Uterus (tissue), 3 donors: ENCODE measurements at regions not wholly inside any gene's neighbourhood (a gene's known extent, or its start where the extent isn't known, plus 50 kb on each side); places are given as distances from the start of the nearest gene placed in this dataset.

Experiments
- DNase-seq, 2 donors: peaks; one replicate each; pipeline ENCODE4 v3.0.0-alpha.2; 2019 to 2020
- H3K27ac ChIP-seq, 2 donors: fragments of 200-600 bp; sonication (generic); 1 replicate in 1 of 2; 2 replicates in 1 of 2; pipeline ENCODE4 v1.5.1; 2016 to 2018
- H3K27me3 ChIP-seq, 2 donors: fragments of 200-600 bp; sonication (generic); one replicate each; pipeline ENCODE4 v1.5.1; 2018 to 2019; ENCODE audit warnings: control low read depth in 1 of 2
- H3K36me3 ChIP-seq, 2 donors: fragments of 200-600 bp; sonication (generic); one replicate each; pipeline ENCODE4 v1.5.1; 2019; ENCODE audit warnings: control low read depth in 1 of 2
- H3K4me1 ChIP-seq, 2 donors: fragments of 200-600 bp; sonication (generic); one replicate each; pipeline ENCODE4 v1.5.1; 2018 to 2019; ENCODE audit warnings: control low read depth in 1 of 2
- H3K4me3 ChIP-seq, 2 donors: fragments of 200-600 bp; sonication (generic); 1 replicate in 1 of 2; 2 replicates in 1 of 2; pipeline ENCODE4 v1.5.1; 2018 to 2019; ENCODE audit warnings: mild to moderate bottlenecking in 1 of 2
- H3K9me3 ChIP-seq, 2 donors: fragments of 200-600 bp; sonication (generic); one replicate each; pipeline ENCODE4 v1.5.1; 2019; ENCODE audit warnings: control low read depth in 1 of 2
- POLR2A ChIP-seq, 2 donors: fragments of 450-650 bp; IDR thresholded peaks; one replicate each; pipeline ENCODE4 v1.6.1; 2016; ENCODE audit warnings: antibody characterized with exemption in 2 of 2, mild to moderate bottlenecking in 1 of 2, moderate library complexity in 1 of 2
- intact Hi-C: fragments of 100-400 bp; cut with DNase I; formaldehyde crosslinking; loops from one replicate; pipeline ENCODE4 v1.15.1; 2023; ENCODE audit warnings: low total_unique reads
- TF ChIP-seq, protein P1 (sequence below), 4 experiments: fragments of 200-600 bp in 2 of 4; fragments of 450-650 bp in 2 of 4; sonication (generic) in 2 of 4; IDR thresholded peaks; one replicate each; pipeline ENCODE4 v1.5.1; 2016 to 2019; ENCODE audit warnings: antibody characterized with exemption in 4 of 4, mild to moderate bottlenecking in 2 of 4, moderate library complexity in 1 of 4
- donor health status: DM: yes; HTN: yes; CAD: no.

GRCh38 chr12:66045506-66045905 lies 85.0 kb downstream of the LLPH start:
- intact Hi-C loops = no loop called here
- Histone ChIP-seq H3K4me1 (no peaks in the 10 kb centered on the region), H3K4me3 (no peak overlapping the region), H3K27me3 (no peaks in the 10 kb centered on the region), H3K27ac (no peak overlapping the region), H3K9me3 (no peaks in the 10 kb centered on the region), H3K36me3 (no peaks in the 10 kb centered on the region)
- DNase-seq = no peak
- TF ChIP-seq POLR2A (IDR thresholded peaks at IDR 0.05) = no peak
- TF ChIP-seq, protein P1, sequence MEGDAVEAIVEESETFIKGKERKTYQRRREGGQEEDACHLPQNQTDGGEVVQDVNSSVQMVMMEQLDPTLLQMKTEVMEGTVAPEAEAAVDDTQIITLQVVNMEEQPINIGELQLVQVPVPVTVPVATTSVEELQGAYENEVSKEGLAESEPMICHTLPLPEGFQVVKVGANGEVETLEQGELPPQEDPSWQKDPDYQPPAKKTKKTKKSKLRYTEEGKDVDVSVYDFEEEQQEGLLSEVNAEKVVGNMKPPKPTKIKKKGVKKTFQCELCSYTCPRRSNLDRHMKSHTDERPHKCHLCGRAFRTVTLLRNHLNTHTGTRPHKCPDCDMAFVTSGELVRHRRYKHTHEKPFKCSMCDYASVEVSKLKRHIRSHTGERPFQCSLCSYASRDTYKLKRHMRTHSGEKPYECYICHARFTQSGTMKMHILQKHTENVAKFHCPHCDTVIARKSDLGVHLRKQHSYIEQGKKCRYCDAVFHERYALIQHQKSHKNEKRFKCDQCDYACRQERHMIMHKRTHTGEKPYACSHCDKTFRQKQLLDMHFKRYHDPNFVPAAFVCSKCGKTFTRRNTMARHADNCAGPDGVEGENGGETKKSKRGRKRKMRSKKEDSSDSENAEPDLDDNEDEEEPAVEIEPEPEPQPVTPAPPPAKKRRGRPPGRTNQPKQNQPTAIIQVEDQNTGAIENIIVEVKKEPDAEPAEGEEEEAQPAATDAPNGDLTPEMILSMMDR (IDR thresholded peaks at IDR 0.05) = no peak

DNA sequence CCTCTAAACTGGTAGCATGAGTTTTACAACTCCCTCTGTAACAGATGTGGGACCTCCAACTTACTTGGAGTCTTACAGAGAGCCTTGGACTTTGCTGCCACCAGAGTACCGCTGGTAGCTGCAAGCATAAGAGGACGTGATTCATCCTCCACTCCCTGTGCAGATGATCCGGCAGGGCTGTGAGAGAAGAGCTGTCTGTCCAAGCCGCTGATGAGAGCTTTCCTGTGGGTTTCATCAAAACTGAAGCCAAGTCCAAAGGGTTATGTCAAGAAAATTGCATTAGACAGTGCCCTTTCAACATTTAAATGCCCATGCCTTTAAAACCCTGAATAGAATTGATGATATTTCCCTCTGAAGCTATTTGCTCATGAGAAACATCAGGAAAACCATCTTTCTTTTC lies 85.8 kb downstream of the LLPH start:
- TF ChIP-seq, protein P1 (IDR thresholded peaks at IDR 0.05) = no peak
- no peak for TF ChIP-seq POLR2A (IDR thresholded peaks at IDR 0.05)
- DNase-seq = no peak
- H3K27me3 ChIP-seq = no peaks in the 10 kb centered on the region
- no peaks in the 10 kb centered on the region for H3K36me3 ChIP-seq
- intact Hi-C loops = no loop called here
- H3K4me3 ChIP-seq = no peak overlapping the region
- no peak overlapping the region for H3K27ac ChIP-seq
- no peaks in the 10 kb centered on the region for H3K9me3 ChIP-seq
- no peaks in the 10 kb centered on the region for H3K4me1 ChIP-seq

DNA sequence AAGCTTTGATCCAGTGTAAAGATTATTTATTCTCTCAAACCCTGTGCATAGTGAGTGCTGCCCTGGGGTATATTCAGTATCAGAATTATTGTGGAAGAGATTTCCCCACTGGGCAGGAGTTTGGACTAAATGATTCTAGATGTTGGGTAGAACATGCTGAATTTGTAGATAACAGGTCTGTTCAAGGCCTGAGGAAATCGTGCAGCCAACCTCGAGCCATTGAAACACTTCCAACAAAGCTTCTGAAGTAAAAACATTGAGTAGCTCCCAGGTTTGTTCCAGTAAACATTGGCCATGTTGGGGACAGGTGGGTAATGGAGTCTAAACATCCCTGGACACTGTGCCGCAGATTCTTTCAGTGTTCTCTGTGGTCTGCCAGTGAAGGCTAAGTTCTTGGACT lies 87.5 kb downstream of the LLPH start:
- Histone ChIP-seq H3K36me3 (no peaks in the 10 kb centered on the region), H3K9me3 (no peaks in the 10 kb centered on the region), H3K27ac (no peak overlapping the region), H3K4me1 (no peaks in the 10 kb centered on the region), H3K4me3 (no peak overlapping the region), H3K27me3 (no peaks in the 10 kb centered on the region)
- DNase-seq = no peak
- intact Hi-C loops = no loop called here
- no peak for TF ChIP-seq POLR2A (IDR thresholded peaks at IDR 0.05)
- TF ChIP-seq, protein P1 (IDR thresholded peaks at IDR 0.05) = no peak

DNA sequence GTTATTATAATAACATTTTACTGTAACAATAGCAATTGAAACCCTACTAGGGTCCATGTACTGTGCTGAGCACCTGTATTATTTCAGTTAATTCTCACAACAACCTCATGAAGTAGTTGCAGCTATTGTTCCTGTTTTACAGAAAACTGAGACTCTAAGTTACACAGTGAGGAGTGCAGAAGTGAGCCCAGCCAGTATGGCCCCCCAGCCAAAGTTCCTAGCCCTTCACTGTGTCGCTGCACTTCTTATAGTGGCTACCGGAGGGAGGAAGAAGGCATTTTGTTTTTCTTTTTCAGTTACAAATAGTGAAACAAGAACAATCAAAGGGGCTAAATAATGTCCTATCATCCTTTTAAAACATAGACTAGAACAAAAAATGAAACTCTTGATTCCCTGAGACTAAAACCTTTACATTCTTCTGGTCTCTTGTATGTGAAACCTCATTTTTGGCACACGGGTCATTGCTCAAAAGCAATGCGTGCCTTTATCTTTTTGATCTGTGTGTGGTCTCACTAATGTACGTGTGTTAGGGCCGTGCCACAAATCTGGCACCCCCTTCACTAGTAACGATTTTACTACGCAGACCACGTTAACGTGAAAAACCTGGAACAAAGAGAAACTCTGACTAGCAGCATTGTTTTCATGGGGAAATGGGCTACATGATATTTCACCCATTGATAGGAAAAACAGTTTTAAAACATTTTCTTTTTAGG lies 88.7 kb downstream of the LLPH start:
- no peaks in the 10 kb centered on the region for H3K9me3 ChIP-seq
- H3K27me3 ChIP-seq = no peaks in the 10 kb centered on the region
- H3K4me3 ChIP-seq = no peak overlapping the region
- intact Hi-C loops = no loop called here
- no peak overlapping the region for H3K27ac ChIP-seq
- no peaks in the 10 kb centered on the region for H3K36me3 ChIP-seq
- no peaks in the 10 kb centered on the region for H3K4me1 ChIP-seq
- no peak for DNase-seq
- TF ChIP-seq, protein P1 (IDR thresholded peaks at IDR 0.05) = no peak
- TF ChIP-seq POLR2A (IDR thresholded peaks at IDR 0.05) = no peak

GRCh38 chr12:66036317-66036716 lies 94.2 kb downstream of the LLPH start:
- Histone ChIP-seq H3K4me1 (no peaks in the 10 kb centered on the region), H3K4me3 (no peak overlapping the region), H3K36me3 (no peaks in the 10 kb centered on the region), H3K27me3 (no peaks in the 10 kb centered on the region), H3K27ac (no peak overlapping the region), H3K9me3 (no peaks in the 10 kb centered on the region)
- TF ChIP-seq, protein P1 (IDR thresholded peaks at IDR 0.05) = no peak
- no peak for TF ChIP-seq POLR2A (IDR thresholded peaks at IDR 0.05)
- peak; percentile 21 to 27 for DNase-seq
- intact Hi-C loops = no loop called here
